ENCODE measurements at regions not wholly inside any gene's neighbourhood (a gene's known extent, or its start where the extent isn't known, plus 50 kb on each side); places are given as distances from the start of the nearest gene placed in this dataset.

DNA sequence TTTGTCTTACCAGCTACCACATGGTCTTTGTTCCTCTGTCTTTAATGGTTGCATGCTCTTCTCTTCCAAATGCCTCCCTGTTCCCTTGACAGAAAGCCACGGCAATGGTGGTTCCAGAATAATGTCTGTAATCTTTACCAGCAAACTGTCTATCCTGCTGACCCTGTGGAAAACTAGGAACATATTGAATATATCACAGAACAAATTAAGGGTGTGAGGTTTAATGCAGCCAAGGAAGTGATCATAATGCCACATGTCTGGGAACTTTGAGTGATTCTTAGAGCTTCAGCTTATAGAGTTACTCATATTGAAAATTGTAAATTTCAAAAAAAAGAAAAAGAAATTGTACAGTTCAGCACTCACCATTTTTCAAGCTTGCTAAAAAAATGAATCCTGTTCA is 282.9 kb upstream of the RARB start:
- TF ChIP-seq CTCF (IDR thresholded peaks at IDR 0.05; ENCODE audit: control extremely low read depth in 1 of 3, insufficient read depth in 1 of 3, low read depth in 1 of 3, low read length in 3 of 3) (no peak), POLR2A (IDR thresholded peaks at IDR 0.05; ENCODE audit: control extremely low read depth in 1 of 2, low read depth in 2 of 2, low read length in 2 of 2) (no peak), TCF12 (IDR thresholded peaks at IDR 0.05; ENCODE audit: low read depth, low read length) (no peak), POLR2AphosphoS5 (IDR thresholded peaks at IDR 0.05; ENCODE audit: low read depth, low read length) (no peak)

All from H1 (cell line).